GM18909 (cell line): ENCODE measurements at regions not wholly inside any gene's neighbourhood (a gene's known extent, or its start where the extent isn't known, plus 50 kb on each side); places are given as distances from the start of the nearest gene placed in this dataset.

ENCODE experiments used
- ATAC-seq: cut with Tn5 transposase; IDR thresholded peaks from one replicate; pipeline ENCODE4 v1.9.1; 2021; ENCODE audit warnings: mild to moderate bottlenecking; ENCODE audit not compliant: unreplicated experiment, poor library complexity

DNA sequence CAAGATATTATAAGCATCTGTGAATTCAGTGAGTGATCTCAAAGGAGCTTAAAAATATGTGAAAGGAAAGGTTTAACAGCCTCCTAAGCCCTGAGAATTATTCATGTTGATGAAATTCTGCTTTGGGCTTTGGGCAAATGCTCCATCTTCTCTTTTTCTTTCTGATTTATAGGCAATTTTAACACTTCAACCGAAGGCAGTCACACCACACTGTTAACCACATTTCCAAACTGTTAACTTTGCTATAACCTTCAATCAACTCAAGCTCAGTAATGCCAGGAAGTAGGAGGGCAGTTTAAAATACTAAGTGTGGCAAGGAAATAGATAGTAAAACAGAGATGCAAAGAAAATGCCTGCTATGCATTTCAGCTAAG is 54.4 kb upstream of the NEK7 start:
- no peak for ATAC-seq

DNA sequence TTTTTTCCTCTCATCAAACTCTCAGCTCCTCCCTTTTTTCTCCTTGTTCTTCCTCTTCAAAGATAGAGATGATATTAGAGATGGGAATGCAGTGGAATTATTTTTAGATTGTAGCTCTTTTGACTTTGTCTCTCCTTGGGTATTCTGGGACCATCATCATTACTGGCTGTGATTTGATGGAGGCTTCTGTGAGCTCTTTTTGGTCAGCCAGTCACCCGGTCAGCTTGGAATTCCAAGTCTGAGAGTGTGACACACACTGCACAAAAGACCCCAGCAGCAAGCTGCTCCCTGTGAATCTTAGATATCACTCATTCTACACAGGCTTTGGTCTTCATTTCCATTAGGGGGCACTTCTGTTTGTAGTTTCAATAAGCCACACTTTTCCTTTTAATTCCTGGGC is 51.6 kb upstream of the NEK7 start:
- no peak for ATAC-seq

DNA sequence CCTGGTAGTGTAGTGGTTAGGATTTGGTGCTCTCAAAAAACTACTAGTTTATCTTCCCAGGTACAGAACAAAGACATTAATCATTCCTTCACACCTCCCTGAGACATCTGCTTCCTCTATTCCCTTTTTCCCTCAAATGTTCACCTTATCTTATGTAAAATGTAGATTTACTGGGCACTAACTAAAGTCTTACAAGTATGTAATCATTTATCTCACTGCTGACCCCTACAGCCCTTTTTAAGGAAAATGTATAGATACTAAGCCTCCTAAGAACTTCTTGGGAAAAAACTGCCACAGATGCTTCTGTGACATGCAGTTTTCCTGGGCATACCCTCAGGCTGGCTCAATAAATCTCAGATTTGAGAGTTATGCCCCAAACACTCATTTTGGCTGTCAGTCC is 50.8 kb upstream of the NEK7 start:
- ATAC-seq, result no peak
